HEK293 (cell line): ENCODE measurements at regions not wholly inside any gene's neighbourhood (a gene's known extent, or its start where the extent isn't known, plus 50 kb on each side); places are given as distances from the start of the nearest gene placed in this dataset.

Source experiments
- PBX3 ChIP-seq: sonication (generic); formaldehyde crosslinking; IDR thresholded peaks from 2 replicates; pipeline ENCODE4 v1.8.1; 2022; ENCODE audit warnings: mild to moderate bottlenecking, moderate library complexity, missing genetic modification reagents
- REPIN1 ChIP-seq: fragments of 450-650 bp; formaldehyde crosslinking; IDR thresholded peaks from 2 replicates; pipeline ENCODE4 v1.5.1; 2017; ENCODE audit warnings: missing biosample characterization, missing genetic modification characterization, low read depth
- ZNF23 ChIP-seq: fragments of 450-650 bp; formaldehyde crosslinking; IDR thresholded peaks from 2 replicates; pipeline ENCODE4 v1.5.1; 2016; ENCODE audit warnings: missing biosample characterization, missing genetic modification characterization, borderline replicate concordance
- TF ChIP-seq, protein P1 (sequence below): fragments of 450-650 bp; formaldehyde crosslinking; IDR thresholded peaks from 2 replicates; pipeline ENCODE4 v1.5.1; 2016; ENCODE audit warnings: missing biosample characterization, missing genetic modification characterization

DNA sequence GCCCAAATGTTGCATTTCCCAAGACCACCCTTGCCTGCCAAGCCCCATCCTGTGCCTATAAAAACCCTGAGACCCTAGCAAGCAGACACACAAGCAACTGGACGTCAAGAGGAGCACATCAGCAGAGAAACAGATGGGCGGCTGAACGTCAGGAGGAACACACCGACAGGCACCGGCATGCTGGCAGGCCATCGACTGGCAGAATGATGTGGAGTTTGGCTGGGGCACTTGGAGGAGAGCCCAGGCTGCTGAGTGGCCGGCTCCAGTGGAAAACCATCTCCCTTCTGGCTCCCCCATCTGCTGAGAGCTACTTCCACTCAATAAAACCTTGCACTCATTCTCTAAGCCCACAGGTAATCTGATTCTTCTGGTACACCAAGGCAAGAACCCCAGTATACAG is 130.1 kb downstream of the SLC41A2 start:
- TF ChIP-seq ZNF23 (tag by site-specific recombination): no peak
- no peak for TF ChIP-seq PBX3 (CRISPR knock-in tag)
- TF ChIP-seq, protein P1, sequence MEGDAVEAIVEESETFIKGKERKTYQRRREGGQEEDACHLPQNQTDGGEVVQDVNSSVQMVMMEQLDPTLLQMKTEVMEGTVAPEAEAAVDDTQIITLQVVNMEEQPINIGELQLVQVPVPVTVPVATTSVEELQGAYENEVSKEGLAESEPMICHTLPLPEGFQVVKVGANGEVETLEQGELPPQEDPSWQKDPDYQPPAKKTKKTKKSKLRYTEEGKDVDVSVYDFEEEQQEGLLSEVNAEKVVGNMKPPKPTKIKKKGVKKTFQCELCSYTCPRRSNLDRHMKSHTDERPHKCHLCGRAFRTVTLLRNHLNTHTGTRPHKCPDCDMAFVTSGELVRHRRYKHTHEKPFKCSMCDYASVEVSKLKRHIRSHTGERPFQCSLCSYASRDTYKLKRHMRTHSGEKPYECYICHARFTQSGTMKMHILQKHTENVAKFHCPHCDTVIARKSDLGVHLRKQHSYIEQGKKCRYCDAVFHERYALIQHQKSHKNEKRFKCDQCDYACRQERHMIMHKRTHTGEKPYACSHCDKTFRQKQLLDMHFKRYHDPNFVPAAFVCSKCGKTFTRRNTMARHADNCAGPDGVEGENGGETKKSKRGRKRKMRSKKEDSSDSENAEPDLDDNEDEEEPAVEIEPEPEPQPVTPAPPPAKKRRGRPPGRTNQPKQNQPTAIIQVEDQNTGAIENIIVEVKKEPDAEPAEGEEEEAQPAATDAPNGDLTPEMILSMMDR (tag by site-specific recombination): no peak
- no peak for TF ChIP-seq REPIN1 (tag by site-specific recombination)
